Endodermal cell (in vitro differentiated cells): ENCODE measurements at regions not wholly inside any gene's neighbourhood (a gene's known extent, or its start where the extent isn't known, plus 50 kb on each side); places are given as distances from the start of the nearest gene placed in this dataset.

ENCODE experiments used
- DNase-seq: peaks from one replicate; pipeline ENCODE4 v3.0.0-alpha.2; 2017
- H3K27ac ChIP-seq: 2 replicates; pipeline ENCODE4 v1.5.1; 2013; ENCODE audit warnings: mild to moderate bottlenecking, low read depth, low read length, moderate library complexity
- H3K27me3 ChIP-seq: 2 replicates; pipeline ENCODE4 v1.6.1; 2013; ENCODE audit warnings: mild to moderate bottlenecking, low read length, moderate library complexity; ENCODE audit not compliant: insufficient read depth, control insufficient read depth, poor library complexity, severe bottlenecking
- H3K36me3 ChIP-seq: 2 replicates; pipeline ENCODE4 v1.7.0; 2013; ENCODE audit warnings: mild to moderate bottlenecking, low read length, moderate library complexity; ENCODE audit not compliant: control insufficient read depth, insufficient read depth
- H3K4me1 ChIP-seq: one replicate; pipeline ENCODE4 v1.7.0; 2013; ENCODE audit warnings: low read length; ENCODE audit not compliant: control insufficient read depth, insufficient read depth
- H3K4me3 ChIP-seq: 2 replicates; pipeline ENCODE4 v1.5.1; 2013; ENCODE audit warnings: mild to moderate bottlenecking, low read length, moderate library complexity
- H3K9ac ChIP-seq: 2 replicates; pipeline ENCODE4 v1.6.1; 2013; ENCODE audit warnings: mild to moderate bottlenecking, low read length, moderate library complexity; ENCODE audit not compliant: poor library complexity, severe bottlenecking; ENCODE audit errors: extremely low read depth
- H3K9me3 ChIP-seq: 2 replicates; pipeline ENCODE4 v1.6.1; 2013; ENCODE audit warnings: mild to moderate bottlenecking, low read length, moderate library complexity; ENCODE audit not compliant: control insufficient read depth
- H3K27ac Mint-ChIP-seq: 2 replicates; pipeline ENCODE4 v1.8.0; 2020; ENCODE audit warnings: mixed read lengths
- H3K27me3 Mint-ChIP-seq: 2 replicates; pipeline ENCODE4 v1.8.0; 2021; ENCODE audit warnings: mild to moderate bottlenecking, mixed read lengths; ENCODE audit not compliant: insufficient read depth
- H3K36me3 Mint-ChIP-seq: 2 replicates; pipeline ENCODE4 v1.8.0; 2020; ENCODE audit warnings: low read depth, mixed read lengths
- H3K4me1 Mint-ChIP-seq: 2 replicates; pipeline ENCODE4 v1.8.0; 2020; ENCODE audit warnings: mixed read lengths
- H3K4me3 Mint-ChIP-seq: 2 replicates; pipeline ENCODE4 v1.8.0; 2020; ENCODE audit warnings: mild to moderate bottlenecking, moderate library complexity, mixed read lengths
- H3K9me3 Mint-ChIP-seq: 2 replicates; pipeline ENCODE4 v1.8.0; 2020; ENCODE audit warnings: mild to moderate bottlenecking, mixed read lengths
- CTCF ChIP-seq: fragments of 200-600 bp; sonication (generic); conservative IDR thresholded peaks from 2 replicates; pipeline ENCODE4 v1.5.0; 2021; ENCODE audit warnings: antibody characterized with exemption, mild to moderate bottlenecking
- WGBS, 2 experiments: methylation state at CpG; one replicate each; pipeline versions ENCODE4 v1.1.5 to v1.1.7; 2013; ENCODE audit warnings: missing lambda C conversion rate in 2 of 2, mixed read lengths in 1 of 2; ENCODE audit not compliant: insufficient coverage in 1 of 2, insufficient read length in 1 of 2; 5-methylcytosine and 5-hydroxymethylcytosine counted together

- H3K27ac ChIP-seq: no peak overlapping the region
- 78 to 85% methylated on average over 10 to 12 of the region's 13 CpGs for WGBS, 2 experiments
- no peak overlapping the region for H3K9ac ChIP-seq
- no peaks in the 10 kb centered on the region for H3K4me1 ChIP-seq
- peaks cover 3% of the 10 kb centered on the region for H3K4me1 Mint-ChIP-seq
- no peak overlapping the region for H3K4me3 ChIP-seq
- H3K9me3 ChIP-seq: no peaks in the 10 kb centered on the region
- H3K36me3 ChIP-seq: no peaks in the 10 kb centered on the region
- H3K9me3 Mint-ChIP-seq: no peaks in the 10 kb centered on the region
- H3K27me3 Mint-ChIP-seq: no peaks in the 10 kb centered on the region
- H3K27ac Mint-ChIP-seq: no peak overlapping the region
- DNase-seq: peak; percentile 45
- H3K4me3 Mint-ChIP-seq: no peak overlapping the region
- no peaks in the 10 kb centered on the region for H3K27me3 ChIP-seq
- TF ChIP-seq CTCF: no peak
- no peaks in the 10 kb centered on the region for H3K36me3 Mint-ChIP-seq
These were observed 50.1 kb upstream of the BCL11B start for GRCh38 chr14:99321955-99322730.
